Mucosa of stomach (tissue), 1 donor: ENCODE measurements at regions not wholly inside any gene's neighbourhood (a gene's known extent, or its start where the extent isn't known, plus 50 kb on each side); places are given as distances from the start of the nearest gene placed in this dataset.

Experiments used
- H3K27me3 ChIP-seq: one replicate; pipeline ENCODE4 v1.7.0; 2013; ENCODE audit warnings: mild to moderate bottlenecking, low read length; ENCODE audit not compliant: control insufficient read depth, insufficient read depth
- H3K36me3 ChIP-seq: one replicate; pipeline ENCODE4 v1.7.0; 2013; ENCODE audit warnings: low read length; ENCODE audit not compliant: control insufficient read depth, insufficient read depth
- H3K4me1 ChIP-seq: one replicate; pipeline ENCODE4 v1.7.0; 2013; ENCODE audit warnings: mild to moderate bottlenecking, low read length; ENCODE audit not compliant: control insufficient read depth, insufficient read depth
- H3K4me3 ChIP-seq: one replicate; pipeline ENCODE4 v1.7.0; 2013; ENCODE audit warnings: low read length
- H3K9ac ChIP-seq: one replicate; pipeline ENCODE4 v1.7.0; 2013; ENCODE audit warnings: mild to moderate bottlenecking, low read length, moderate library complexity
- H3K9me3 ChIP-seq: one replicate; pipeline ENCODE4 v1.7.0; 2013; ENCODE audit warnings: mild to moderate bottlenecking, low read length, moderate library complexity; ENCODE audit not compliant: control insufficient read depth
- donor health status: Pancreatic carcinoma.

DNA sequence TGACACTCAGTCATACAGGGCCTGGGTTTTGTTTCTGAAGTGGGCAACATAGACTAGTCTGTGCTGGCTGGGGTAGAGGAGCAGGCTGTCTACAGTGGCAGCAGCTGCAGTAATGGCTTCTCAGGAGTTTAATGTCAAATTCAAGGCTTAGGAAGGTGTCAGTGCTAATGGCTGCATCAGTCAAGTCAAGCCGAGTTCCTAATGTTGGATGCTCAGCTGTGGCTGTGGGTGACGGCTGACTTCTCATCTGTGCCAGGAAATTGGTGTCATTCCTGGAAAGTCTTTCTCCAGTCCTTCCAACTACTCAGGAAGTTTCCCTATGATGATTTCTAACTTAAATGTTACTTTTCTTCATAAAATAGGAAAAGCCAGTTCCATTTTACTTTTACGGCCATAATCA is 468.1 kb upstream of the IGFBP3 start:
- no peaks in the 10 kb centered on the region for H3K9me3 ChIP-seq
- no peak overlapping the region for H3K4me3 ChIP-seq
- H3K27me3 ChIP-seq, result no peaks in the 10 kb centered on the region
- H3K9ac ChIP-seq, result no peak overlapping the region
- H3K36me3 ChIP-seq, result no peaks in the 10 kb centered on the region
- no peaks in the 10 kb centered on the region for H3K4me1 ChIP-seq

DNA sequence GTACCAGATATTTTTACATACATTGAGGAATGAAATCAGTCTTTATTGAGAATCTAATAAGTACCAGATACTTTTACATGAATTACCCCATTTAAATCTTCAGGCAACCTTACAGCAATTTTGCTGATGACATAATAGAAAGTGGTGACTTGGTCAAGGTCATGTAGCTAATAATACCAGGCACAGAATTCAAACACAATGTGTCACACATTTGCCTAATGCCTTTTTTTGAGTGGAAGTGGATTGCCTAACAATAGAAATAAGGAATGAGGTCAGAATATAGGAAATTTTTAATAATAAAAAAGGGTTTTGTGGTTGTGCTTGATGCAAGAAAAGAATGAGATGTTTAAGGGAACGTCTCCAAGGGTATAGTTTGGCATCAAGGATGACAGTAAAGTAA is 466.6 kb upstream of the IGFBP3 start:
- H3K9me3 ChIP-seq, result no peaks in the 10 kb centered on the region
- H3K36me3 ChIP-seq, result no peaks in the 10 kb centered on the region
- H3K4me1 ChIP-seq, result no peaks in the 10 kb centered on the region
- H3K9ac ChIP-seq, result no peak overlapping the region
- no peak overlapping the region for H3K4me3 ChIP-seq
- no peaks in the 10 kb centered on the region for H3K27me3 ChIP-seq

DNA sequence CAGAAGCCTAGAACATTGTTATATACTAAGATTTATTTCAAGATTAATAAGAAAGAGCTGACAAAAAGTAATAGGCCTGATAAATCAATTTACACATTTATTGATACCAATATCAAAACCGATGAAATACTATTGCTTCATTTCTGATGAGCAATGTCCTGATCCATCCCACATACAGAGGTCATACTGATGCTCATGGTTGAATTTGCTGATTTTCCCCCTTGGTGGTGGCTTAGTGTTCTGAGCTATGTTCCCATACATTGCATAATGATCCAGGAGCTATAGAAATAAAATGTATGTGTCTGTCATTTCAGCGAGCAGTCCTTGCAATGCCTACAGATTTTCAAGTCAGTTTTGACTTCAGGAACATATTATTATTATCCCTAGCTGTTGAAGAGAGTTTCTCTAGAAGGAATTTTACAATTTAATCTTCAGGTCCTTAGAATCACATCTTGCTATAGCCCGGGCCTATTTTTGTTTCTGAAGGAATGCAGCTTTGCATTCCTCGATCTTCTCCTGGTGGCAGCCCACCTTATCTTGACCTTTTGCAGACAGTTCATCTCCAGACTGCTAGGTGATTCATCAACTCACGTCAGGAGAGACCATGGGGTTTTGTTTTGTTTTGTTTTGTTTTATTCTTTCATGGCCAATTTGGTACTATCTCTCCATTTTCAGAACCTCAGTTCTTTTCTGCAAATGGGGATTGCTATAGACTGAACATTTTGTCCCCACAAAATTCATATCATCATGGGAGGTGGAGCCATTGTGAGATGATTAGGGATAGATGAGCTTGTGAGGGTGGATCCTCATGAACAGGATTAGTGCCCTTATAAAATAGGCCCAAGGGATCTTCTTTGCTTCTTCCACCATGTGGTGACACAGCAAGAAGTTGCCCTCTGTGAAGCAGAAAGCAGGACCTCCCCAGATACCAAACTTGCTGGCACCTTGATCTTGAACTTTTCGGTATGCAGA is 465.6 kb upstream of the IGFBP3 start:
- Histone ChIP-seq H3K9me3 (no peaks in the 10 kb centered on the region), H3K36me3 (no peaks in the 10 kb centered on the region), H3K4me1 (no peaks in the 10 kb centered on the region), H3K27me3 (no peaks in the 10 kb centered on the region), H3K9ac (no peak overlapping the region), H3K4me3 (no peak overlapping the region)

DNA sequence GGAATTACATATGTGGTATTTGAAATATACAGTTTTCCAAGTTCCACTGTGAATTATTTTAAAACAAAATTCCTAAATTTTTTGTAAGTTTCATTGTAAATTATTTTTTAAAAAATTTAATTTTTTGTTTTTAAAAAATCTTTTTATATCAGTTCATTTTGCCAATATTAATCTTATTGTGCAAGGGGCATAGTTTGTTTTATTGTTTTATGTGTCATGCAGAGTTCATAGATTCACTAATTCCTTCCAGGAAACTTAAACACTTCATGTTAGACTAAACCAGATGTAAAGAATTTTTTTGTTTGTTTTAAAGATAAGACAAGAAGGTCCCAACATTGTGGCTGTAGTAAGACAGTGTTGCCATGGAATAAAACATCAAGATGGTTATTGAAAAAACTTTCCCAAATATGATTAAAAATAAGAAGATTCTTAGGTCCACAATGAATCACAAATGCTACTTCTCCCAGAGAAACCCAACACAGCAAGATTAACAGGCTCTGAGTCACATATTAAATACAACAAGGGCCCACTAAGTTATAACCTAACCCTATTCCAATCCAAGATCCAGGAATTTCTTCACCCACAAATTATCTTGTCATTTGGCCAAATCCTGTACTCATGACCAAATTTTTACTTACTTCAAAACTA is 464.7 kb upstream of the IGFBP3 start:
- no peaks in the 10 kb centered on the region for H3K9me3 ChIP-seq
- H3K9ac ChIP-seq, result no peak overlapping the region
- no peaks in the 10 kb centered on the region for H3K4me1 ChIP-seq
- no peaks in the 10 kb centered on the region for H3K36me3 ChIP-seq
- no peak overlapping the region for H3K4me3 ChIP-seq
- H3K27me3 ChIP-seq, result no peaks in the 10 kb centered on the region

DNA sequence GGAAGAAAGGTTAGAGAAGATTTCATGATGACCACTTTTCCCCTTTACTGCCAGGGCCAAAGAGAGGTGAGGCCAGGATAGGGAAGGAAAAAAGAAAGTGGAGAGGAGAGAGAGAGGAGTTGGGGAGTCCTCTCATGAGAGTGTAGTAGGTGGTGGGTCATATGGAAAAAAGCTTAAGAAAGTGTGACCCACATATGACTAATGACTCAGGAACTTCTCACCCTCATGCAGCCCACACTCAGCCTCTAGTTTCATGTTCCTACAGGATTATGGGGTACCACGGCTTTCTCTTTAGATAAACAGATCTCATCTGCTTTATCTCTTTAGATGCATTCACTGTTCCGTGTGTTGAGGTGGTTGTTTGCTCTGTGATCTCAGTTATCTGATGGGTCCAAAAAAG is 462.5 kb upstream of the IGFBP3 start:
- H3K4me1 ChIP-seq, result no peaks in the 10 kb centered on the region
- H3K27me3 ChIP-seq, result no peaks in the 10 kb centered on the region
- H3K4me3 ChIP-seq, result no peak overlapping the region
- H3K36me3 ChIP-seq, result no peaks in the 10 kb centered on the region
- no peaks in the 10 kb centered on the region for H3K9me3 ChIP-seq
- no peak overlapping the region for H3K9ac ChIP-seq

DNA sequence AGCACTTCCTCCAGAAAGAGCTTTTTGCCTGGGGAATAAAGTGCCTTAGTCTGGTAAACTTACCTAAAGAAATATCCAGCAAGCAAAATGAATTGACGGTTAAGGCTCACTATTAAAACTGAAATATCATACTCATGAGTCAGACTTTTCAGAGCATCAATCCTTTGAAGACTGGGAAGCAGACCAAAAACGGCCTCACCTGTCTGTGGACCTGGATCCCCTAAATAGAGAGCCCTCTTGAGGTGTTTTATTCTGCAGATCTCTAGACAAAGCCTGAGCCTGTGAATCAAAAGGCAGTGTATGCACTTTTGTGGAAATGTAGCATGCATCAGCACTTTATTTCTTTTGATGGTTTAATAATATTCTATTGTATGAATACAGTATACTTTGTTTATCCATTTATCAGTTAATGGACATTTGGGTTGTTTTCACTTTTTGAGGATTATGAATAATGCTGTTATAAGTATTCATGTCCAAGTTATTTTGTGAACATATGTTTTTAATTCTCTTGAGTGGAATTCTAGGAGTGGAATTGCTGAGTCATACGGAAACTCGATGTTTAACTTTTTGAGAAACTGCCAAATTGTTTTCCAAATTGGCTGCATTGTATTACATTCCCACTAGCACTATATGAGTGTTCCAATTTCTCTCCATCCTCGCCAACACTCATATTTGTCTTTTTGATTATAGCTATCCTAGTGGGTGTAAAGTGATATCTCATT is 449.0 kb upstream of the IGFBP3 start:
- Histone ChIP-seq H3K9me3 (no peaks in the 10 kb centered on the region), H3K27me3 (no peaks in the 10 kb centered on the region), H3K4me1 (no peaks in the 10 kb centered on the region), H3K36me3 (no peaks in the 10 kb centered on the region), H3K9ac (no peak overlapping the region), H3K4me3 (no peak overlapping the region)

DNA sequence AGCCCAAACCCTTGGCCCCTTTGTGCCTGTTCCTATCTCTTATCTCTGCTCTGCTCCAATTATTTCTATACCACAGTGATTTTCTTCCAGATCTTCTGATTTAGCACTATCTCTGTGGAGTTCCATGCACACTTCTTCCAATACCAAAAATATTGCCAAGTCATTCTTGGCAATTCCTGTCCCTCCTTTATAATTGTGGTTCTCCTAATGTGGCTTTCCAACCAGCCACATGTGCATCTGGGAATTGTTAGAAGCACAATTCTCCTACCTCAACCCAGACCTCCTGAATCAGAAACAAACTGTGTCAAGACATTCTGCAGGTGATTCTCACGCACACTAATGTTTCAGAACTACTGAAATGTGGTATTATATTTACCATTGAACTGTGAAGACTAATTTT is 447.8 kb upstream of the IGFBP3 start:
- no peaks in the 10 kb centered on the region for H3K4me1 ChIP-seq
- H3K9ac ChIP-seq, result no peak overlapping the region
- H3K9me3 ChIP-seq, result no peaks in the 10 kb centered on the region
- H3K36me3 ChIP-seq, result no peaks in the 10 kb centered on the region
- H3K4me3 ChIP-seq, result no peak overlapping the region
- H3K27me3 ChIP-seq, result no peaks in the 10 kb centered on the region

DNA sequence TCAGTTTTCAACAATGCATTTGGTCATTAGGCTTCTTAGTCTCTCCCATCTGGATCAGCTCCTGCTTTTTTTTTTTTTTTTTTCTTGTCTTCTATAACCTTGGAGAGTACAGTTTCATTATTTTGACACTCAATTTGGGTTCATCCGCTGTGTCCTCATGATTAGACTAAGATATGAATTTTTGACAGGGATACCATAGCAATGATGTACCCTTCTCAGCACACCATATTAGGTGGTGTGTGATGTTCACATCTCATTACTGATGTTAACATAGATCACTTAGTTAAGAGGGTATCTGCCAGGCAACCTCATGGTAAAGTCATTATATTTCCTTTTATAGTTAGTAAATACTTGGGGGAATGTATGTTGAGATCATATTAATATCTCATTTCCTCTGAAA is 445.5 kb upstream of the IGFBP3 start:
- no peak overlapping the region for H3K4me3 ChIP-seq
- H3K9me3 ChIP-seq, result no peaks in the 10 kb centered on the region
- no peaks in the 10 kb centered on the region for H3K36me3 ChIP-seq
- no peaks in the 10 kb centered on the region for H3K4me1 ChIP-seq
- no peak overlapping the region for H3K9ac ChIP-seq
- no peaks in the 10 kb centered on the region for H3K27me3 ChIP-seq

DNA sequence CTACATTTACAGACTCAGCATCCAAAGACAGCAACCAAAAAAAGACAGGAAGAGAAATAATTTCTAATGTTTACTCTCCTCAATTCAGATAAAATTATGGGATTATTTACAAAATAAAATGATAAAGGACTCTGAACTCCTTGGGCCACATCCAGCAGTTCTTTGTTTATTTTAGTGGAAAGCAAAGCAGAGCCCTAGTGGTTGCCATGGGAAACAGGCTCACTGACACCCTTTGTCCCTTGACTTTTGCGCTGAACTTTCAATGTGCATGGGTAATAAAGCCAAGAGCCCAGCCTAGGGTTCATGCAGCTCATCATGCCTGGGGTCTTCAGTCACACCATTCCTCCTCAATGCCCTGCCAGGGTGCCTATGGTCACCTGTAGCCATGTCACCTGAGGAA is 442.6 kb upstream of the IGFBP3 start:
- no peaks in the 10 kb centered on the region for H3K4me1 ChIP-seq
- no peaks in the 10 kb centered on the region for H3K36me3 ChIP-seq
- H3K9me3 ChIP-seq, result no peaks in the 10 kb centered on the region
- H3K27me3 ChIP-seq, result no peaks in the 10 kb centered on the region
- no peak overlapping the region for H3K4me3 ChIP-seq
- no peak overlapping the region for H3K9ac ChIP-seq

DNA sequence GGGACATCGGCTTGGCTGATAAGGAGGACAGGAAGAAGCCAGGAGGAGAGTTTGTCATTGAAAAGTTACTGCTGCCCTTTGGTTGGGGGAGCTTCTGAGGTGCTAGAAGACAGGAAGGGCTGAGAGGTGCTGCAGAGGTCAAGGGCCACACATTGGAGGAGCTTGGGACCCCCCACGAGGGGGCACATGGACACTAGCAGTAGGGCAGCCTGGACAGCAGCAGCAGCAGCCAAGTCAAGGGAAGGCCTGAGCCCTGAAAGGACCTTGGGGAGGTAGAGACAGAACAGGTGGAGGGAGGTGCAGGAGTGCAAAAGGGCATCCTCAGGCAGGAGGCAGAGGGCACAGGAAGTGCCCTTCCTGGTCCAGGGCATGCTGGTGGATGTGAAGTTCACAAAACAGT is 439.7 kb upstream of the IGFBP3 start:
- no peaks in the 10 kb centered on the region for H3K27me3 ChIP-seq
- no peaks in the 10 kb centered on the region for H3K4me1 ChIP-seq
- H3K36me3 ChIP-seq, result no peaks in the 10 kb centered on the region
- H3K4me3 ChIP-seq, result no peak overlapping the region
- no peaks in the 10 kb centered on the region for H3K9me3 ChIP-seq
- no peak overlapping the region for H3K9ac ChIP-seq

DNA sequence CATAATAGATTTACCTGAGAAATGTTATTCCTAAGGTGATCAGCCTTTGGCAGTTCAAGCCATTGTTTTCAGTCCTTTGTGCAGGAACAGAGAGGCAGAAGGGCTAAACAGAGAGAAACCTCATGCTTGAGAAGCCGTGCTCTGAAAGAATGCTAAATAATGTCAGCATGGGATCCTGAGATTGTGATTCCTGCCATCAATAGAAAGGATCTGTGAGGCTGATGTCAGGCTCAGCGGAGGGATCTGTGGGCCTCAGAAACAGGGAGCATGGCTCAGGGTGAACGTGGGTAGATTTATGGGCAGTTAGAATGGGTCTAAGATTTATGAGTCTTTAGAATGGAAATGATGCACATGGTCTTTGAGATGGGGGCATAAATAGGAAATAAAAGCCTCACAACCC is 439.2 kb upstream of the IGFBP3 start:
- H3K36me3 ChIP-seq, result no peaks in the 10 kb centered on the region
- H3K4me1 ChIP-seq, result no peaks in the 10 kb centered on the region
- no peak overlapping the region for H3K9ac ChIP-seq
- no peak overlapping the region for H3K4me3 ChIP-seq
- H3K27me3 ChIP-seq, result no peaks in the 10 kb centered on the region
- no peaks in the 10 kb centered on the region for H3K9me3 ChIP-seq

DNA sequence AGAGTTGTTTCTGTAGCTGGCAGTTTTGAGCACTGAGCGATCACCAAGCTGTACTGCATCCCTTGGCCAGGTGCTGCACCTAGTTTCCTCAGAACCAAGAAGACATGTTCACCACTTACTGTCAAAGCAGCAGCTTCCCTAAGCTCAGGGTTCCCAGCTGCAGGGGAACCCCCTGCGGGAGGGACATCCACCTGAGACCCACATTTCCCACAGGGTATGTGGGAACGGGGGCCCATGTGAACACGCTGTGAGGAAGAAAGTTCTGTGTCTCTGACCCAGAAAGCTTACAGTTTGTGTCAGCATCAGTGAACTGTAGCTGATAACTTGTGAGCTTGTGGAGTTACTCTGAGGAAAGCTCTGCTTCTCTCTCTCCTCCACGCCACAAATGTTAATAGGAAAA is 436.8 kb upstream of the IGFBP3 start:
- Histone ChIP-seq H3K4me3 (no peak overlapping the region), H3K4me1 (no peaks in the 10 kb centered on the region), H3K36me3 (no peaks in the 10 kb centered on the region), H3K9me3 (no peaks in the 10 kb centered on the region), H3K9ac (no peak overlapping the region), H3K27me3 (no peaks in the 10 kb centered on the region)
